GM23248 (cell line): ENCODE measurements at regions not wholly inside any gene's neighbourhood (a gene's known extent, or its start where the extent isn't known, plus 50 kb on each side); places are given as distances from the start of the nearest gene placed in this dataset.

Experiments
- EZH2 ChIP-seq: fragments of 200-600 bp; sonication (generic); IDR thresholded peaks from 2 replicates; pipeline ENCODE4 v1.6.1; 2018; ENCODE audit warnings: antibody characterized with exemption, mild to moderate bottlenecking; ENCODE audit not compliant: insufficient read depth, poor library complexity, severe bottlenecking
- EZH2phosphoT487 ChIP-seq: fragments of 200-600 bp; sonication (generic); IDR thresholded peaks from 2 replicates; pipeline ENCODE4 v1.6.1; 2018; ENCODE audit warnings: antibody characterized with exemption, moderate library complexity, mild to moderate bottlenecking, low read depth; ENCODE audit not compliant: insufficient read depth

- no peak for TF ChIP-seq EZH2
- TF ChIP-seq EZH2phosphoT487: no peak
Observed at GRCh38 chr13:79735228-79735627, 254.3 kb downstream of the NDFIP2 start.
